ENCODE measurements at regions not wholly inside any gene's neighbourhood (a gene's known extent, or its start where the extent isn't known, plus 50 kb on each side); places are given as distances from the start of the nearest gene placed in this dataset.

- no TSS peak for BruUV-seq (replicated peaks)
- ATAC-seq = no peak
- no peaks in the 10 kb centered on the region for H3K4me1 ChIP-seq (ENCODE audit: control insufficient read depth, insufficient read depth, low read length)
- intact Hi-C loops (cut with micrococcal nuclease; ENCODE audit: unreplicated experiment) (no loop called here), in situ Hi-C loops (cut with HindIII; ENCODE audit: low pct_unique_long_range_greater_than_20kb, low sequenced_read_pairs) (no loop called here)
- H3K36me3 ChIP-seq (ENCODE audit: control insufficient read depth, insufficient read depth, low read length) = no peaks in the 10 kb centered on the region
- H3K9me3 ChIP-seq (ENCODE audit: control insufficient read depth, insufficient read depth, low read depth, low read length) = no peaks in the 10 kb centered on the region
- ChIA-PET POLR2A (no interaction called here), CTCF (no interaction called here)
- no peak overlapping the region for H3K27ac ChIP-seq (ENCODE audit: low read length)
- DNase-seq (ENCODE audit: low read depth, low spot score) = no peak
- H3K27me3 ChIP-seq (ENCODE audit: control insufficient read depth, insufficient read depth, low read length) = no peaks in the 10 kb centered on the region
- H3K4me3 ChIP-seq (ENCODE audit: low read depth in 2 of 2, low read length in 2 of 2) = no peak overlapping the region
- TF ChIP-seq SIN3A (IDR thresholded peaks at IDR 0.05; ENCODE audit: borderline replicate concordance, insufficient read depth, low read depth, low read length) (no peak), POLR2AphosphoS5 (IDR thresholded peaks at IDR 0.05; ENCODE audit: low read depth, low read length) (no peak), REST (IDR thresholded peaks at IDR 0.05; ENCODE audit: insufficient read depth in 1 of 2, low read depth in 2 of 2, low read length in 1 of 2) (no peak), TCF7L2 (IDR thresholded peaks at IDR 0.05; ENCODE audit: low read depth, low read length) (no peak), CTCF (IDR thresholded peaks at IDR 0.05) (no peak)
Observed at GRCh38 chr4:116374815-116375214, 710.6 kb downstream of the TRAM1L1 start.

GRCh38 chr4:116362583-116362982 is 722.8 kb downstream of the TRAM1L1 start:
- Histone ChIP-seq H3K4me3 (ENCODE audit: low read depth in 2 of 2, low read length in 2 of 2) (no peak overlapping the region), H3K4me1 (ENCODE audit: control insufficient read depth, insufficient read depth, low read length) (no peaks in the 10 kb centered on the region), H3K27me3 (ENCODE audit: control insufficient read depth, insufficient read depth, low read length) (no peaks in the 10 kb centered on the region), H3K9me3 (ENCODE audit: control insufficient read depth, insufficient read depth, low read depth, low read length) (no peaks in the 10 kb centered on the region), H3K36me3 (ENCODE audit: control insufficient read depth, insufficient read depth, low read length) (no peaks in the 10 kb centered on the region), H3K27ac (ENCODE audit: low read length) (no peak overlapping the region)
- ATAC-seq = no peak
- no peak for DNase-seq (ENCODE audit: low read depth, low spot score)
- TF ChIP-seq TCF7L2 (IDR thresholded peaks at IDR 0.05; ENCODE audit: low read depth, low read length) (no peak), SIN3A (IDR thresholded peaks at IDR 0.05; ENCODE audit: borderline replicate concordance, insufficient read depth, low read depth, low read length) (no peak), POLR2AphosphoS5 (IDR thresholded peaks at IDR 0.05; ENCODE audit: low read depth, low read length) (no peak), CTCF (IDR thresholded peaks at IDR 0.05) (no peak), REST (IDR thresholded peaks at IDR 0.05; ENCODE audit: insufficient read depth in 1 of 2, low read depth in 2 of 2, low read length in 1 of 2) (no peak)
- CTCF ChIA-PET = no interaction called here
- BruUV-seq (replicated peaks) = no TSS peak
- in situ Hi-C loops (cut with HindIII; ENCODE audit: low pct_unique_long_range_greater_than_20kb, low sequenced_read_pairs) = no loop called here
- intact Hi-C loops (cut with micrococcal nuclease; ENCODE audit: unreplicated experiment) = no loop called here
- POLR2A ChIA-PET = no interaction called here
